ENCODE measurements at regions not wholly inside any gene's neighbourhood (a gene's known extent, or its start where the extent isn't known, plus 50 kb on each side); places are given as distances from the start of the nearest gene placed in this dataset.

- no peak for DNase-seq (ENCODE audit: low read depth)
Measured at GRCh38 chr5:91283899-91284298, 99.2 kb downstream of the ARRDC3 start.

- no peak for DNase-seq (ENCODE audit: low read depth)
Measured at GRCh38 chr5:91283326-91283725, 99.8 kb downstream of the ARRDC3 start.

GRCh38 chr5:91282210-91282609 lies 100.9 kb downstream of the ARRDC3 start:
- DNase-seq (ENCODE audit: low read depth), result no peak

GRCh38 chr5:91281401-91281800 lies 101.7 kb downstream of the ARRDC3 start:
- no peak for DNase-seq (ENCODE audit: low read depth)

GRCh38 chr5:91280362-91281269 lies 102.5 kb downstream of the ARRDC3 start:
- DNase-seq (ENCODE audit: low read depth), result peak; percentile 84

- no peak for DNase-seq (ENCODE audit: low read depth)
Measured at GRCh38 chr5:91277840-91278239, 105.3 kb downstream of the ARRDC3 start.

- no peak for DNase-seq (ENCODE audit: low read depth)
Measured at GRCh38 chr5:91277093-91277626, 106.0 kb downstream of the ARRDC3 start.

- DNase-seq (ENCODE audit: low read depth), result no peak
Measured at GRCh38 chr5:91272858-91273257, 110.3 kb downstream of the ARRDC3 start.

- no peak for DNase-seq (ENCODE audit: low read depth)
Measured at GRCh38 chr5:91271999-91272398, 111.1 kb downstream of the ARRDC3 start.

- no peak for DNase-seq (ENCODE audit: low read depth)
Measured at GRCh38 chr5:91269198-91269597, 113.9 kb downstream of the ARRDC3 start.

- DNase-seq (ENCODE audit: low read depth), result no peak
Measured at GRCh38 chr5:91266184-91266705, 116.9 kb downstream of the ARRDC3 start.

GRCh38 chr5:91264311-91265051 lies 118.6 kb downstream of the ARRDC3 start:
- no peak for DNase-seq (ENCODE audit: low read depth)

- DNase-seq (ENCODE audit: low read depth), result no peak
Measured at GRCh38 chr5:91263898-91264297, 119.2 kb downstream of the ARRDC3 start.

GRCh38 chr5:91257301-91257700 lies 125.8 kb downstream of the ARRDC3 start:
- no peak for DNase-seq (ENCODE audit: low read depth)

GRCh38 chr5:91256142-91256524 lies 127.0 kb downstream of the ARRDC3 start:
- DNase-seq (ENCODE audit: low read depth), result no peak

GRCh38 chr5:91255396-91256141 lies 127.5 kb downstream of the ARRDC3 start:
- no peak for DNase-seq (ENCODE audit: low read depth)

GRCh38 chr5:91252916-91253315 lies 130.2 kb downstream of the ARRDC3 start:
- DNase-seq (ENCODE audit: low read depth), result no peak

GRCh38 chr5:91245871-91246270 lies 137.2 kb downstream of the ARRDC3 start:
- DNase-seq (ENCODE audit: low read depth), result no peak

- no peak for DNase-seq (ENCODE audit: low read depth)
Measured at GRCh38 chr5:91245074-91245452, 138.1 kb downstream of the ARRDC3 start.

GRCh38 chr5:91244380-91245073 lies 138.6 kb downstream of the ARRDC3 start:
- no peak for DNase-seq (ENCODE audit: low read depth)

GRCh38 chr5:91243852-91244251 lies 139.3 kb downstream of the ARRDC3 start:
- DNase-seq (ENCODE audit: low read depth), result no peak

Measured in activated T-helper 9 cell treated with anti-CD3 and anti-CD28 coated beads, Interleukin-2, amount 50 U/mL, for 16 hours (primary cell).